Hepatic stellate cell (primary cell): ENCODE measurements at regions not wholly inside any gene's neighbourhood (a gene's known extent, or its start where the extent isn't known, plus 50 kb on each side); places are given as distances from the start of the nearest gene placed in this dataset.

ENCODE experiments used
- DNase-seq: peaks from one replicate; pipeline ENCODE4 v3.0.0; 2011; ENCODE audit warnings: low spot score

GRCh38 chr2:43052944-43053306 lies 173.5 kb downstream of the ZFP36L2 start:
- DNase-seq, result no peak

- DNase-seq, result no peak
These were observed 174.0 kb downstream of the ZFP36L2 start for GRCh38 chr2:43052204-43052943.

- peak; percentile 89 for DNase-seq
These were observed 175.1 kb downstream of the ZFP36L2 start for GRCh38 chr2:43051338-43051737.

GRCh38 chr2:43050866-43051265 lies 175.5 kb downstream of the ZFP36L2 start:
- no peak for DNase-seq

GRCh38 chr2:43049836-43050801 lies 176.3 kb downstream of the ZFP36L2 start:
- DNase-seq, result no peak

GRCh38 chr2:43047187-43047780 lies 179.1 kb downstream of the ZFP36L2 start:
- DNase-seq, result no peak

- no peak for DNase-seq
These were observed 180.5 kb downstream of the ZFP36L2 start for GRCh38 chr2:43045866-43046265.

GRCh38 chr2:43044093-43044681 lies 182.2 kb downstream of the ZFP36L2 start:
- DNase-seq, result no peak

GRCh38 chr2:43043553-43043870 lies 182.9 kb downstream of the ZFP36L2 start:
- DNase-seq, result no peak

GRCh38 chr2:43041661-43042360 lies 184.6 kb downstream of the ZFP36L2 start:
- peak; percentile 96 for DNase-seq

- no peak for DNase-seq
These were observed 185.2 kb downstream of the ZFP36L2 start for GRCh38 chr2:43041173-43041591.

- DNase-seq, result no peak
These were observed 186.1 kb downstream of the ZFP36L2 start for GRCh38 chr2:43040084-43040854.

GRCh38 chr2:43039376-43040080 lies 186.9 kb downstream of the ZFP36L2 start:
- no peak for DNase-seq

GRCh38 chr2:43038696-43039094 lies 187.7 kb downstream of the ZFP36L2 start:
- DNase-seq, result no peak

- DNase-seq, result no peak
These were observed 188.2 kb downstream of the ZFP36L2 start for GRCh38 chr2:43038034-43038695.

GRCh38 chr2:43035922-43036321 lies 190.5 kb downstream of the ZFP36L2 start:
- no peak for DNase-seq

- no peak for DNase-seq
These were observed 191.5 kb downstream of the ZFP36L2 start for GRCh38 chr2:43034921-43035320.

- no peak for DNase-seq
These were observed 192.2 kb downstream of the ZFP36L2 start for GRCh38 chr2:43034242-43034619.

GRCh38 chr2:43033466-43034241 lies 192.8 kb downstream of the ZFP36L2 start:
- no peak for DNase-seq
